MV-4-11 (cell line): ENCODE measurements at regions not wholly inside any gene's neighbourhood (a gene's known extent, or its start where the extent isn't known, plus 50 kb on each side); places are given as distances from the start of the nearest gene placed in this dataset.

Source experiments
- DNase-seq: peaks from one replicate; lab custom pipeline; 2025; lab: John Stamatoyannopoulos, UW

- DNase-seq, result no peak
These were observed 764.0 kb upstream of the DPPA4 start for GRCh38 chr3:110101361-110101760.

GRCh38 chr3:110106805-110107204, 769.5 kb upstream of the DPPA4 start:
- no peak for DNase-seq

GRCh38 chr3:110123946-110124345, 786.6 kb upstream of the DPPA4 start:
- no peak for DNase-seq

- DNase-seq, result no peak
These were observed 788.7 kb upstream of the DPPA4 start for GRCh38 chr3:110126065-110126464.

- no peak for DNase-seq
These were observed 796.6 kb upstream of the DPPA4 start for GRCh38 chr3:110133971-110134370.

GRCh38 chr3:110139048-110139447, 801.7 kb upstream of the DPPA4 start:
- no peak for DNase-seq

- no peak for DNase-seq
These were observed 802.5 kb upstream of the DPPA4 start for GRCh38 chr3:110139821-110140220.

GRCh38 chr3:110149763-110150162, 812.4 kb upstream of the DPPA4 start:
- no peak for DNase-seq

GRCh38 chr3:110157221-110157620, 819.9 kb upstream of the DPPA4 start:
- DNase-seq, result no peak

- DNase-seq, result no peak
These were observed 827.5 kb upstream of the DPPA4 start for GRCh38 chr3:110164632-110165369.

- no peak for DNase-seq
These were observed 828.0 kb upstream of the DPPA4 start for GRCh38 chr3:110165370-110165743.

GRCh38 chr3:110165753-110166152, 828.4 kb upstream of the DPPA4 start:
- no peak for DNase-seq

- no peak for DNase-seq
These were observed 829.4 kb upstream of the DPPA4 start for GRCh38 chr3:110166791-110167190.

GRCh38 chr3:110174908-110175307, 837.6 kb upstream of the DPPA4 start:
- no peak for DNase-seq

- DNase-seq, result no peak
These were observed 841.6 kb upstream of the DPPA4 start for GRCh38 chr3:110178965-110179364.

GRCh38 chr3:110180733-110181132, 843.4 kb upstream of the DPPA4 start:
- no peak for DNase-seq

GRCh38 chr3:110181226-110181625, 843.9 kb upstream of the DPPA4 start:
- no peak for DNase-seq

GRCh38 chr3:110184536-110184935, 847.2 kb upstream of the DPPA4 start:
- no peak for DNase-seq

- DNase-seq, result no peak
These were observed 855.7 kb upstream of the DPPA4 start for GRCh38 chr3:110193074-110193473.

- DNase-seq, result no peak
These were observed 861.6 kb upstream of the DPPA4 start for GRCh38 chr3:110198717-110199587.

GRCh38 chr3:110199588-110199943, 862.2 kb upstream of the DPPA4 start:
- no peak for DNase-seq

- DNase-seq, result no peak
These were observed 861.4 kb upstream of the NECTIN3 start for GRCh38 chr3:110210086-110210660.

- DNase-seq, result no peak
These were observed 845.0 kb upstream of the NECTIN3 start for GRCh38 chr3:110226645-110227044.
